Smooth muscle cell (in vitro differentiated cells): ENCODE measurements at regions not wholly inside any gene's neighbourhood (a gene's known extent, or its start where the extent isn't known, plus 50 kb on each side); places are given as distances from the start of the nearest gene placed in this dataset.

Experiments used
- DNase-seq: peaks from one replicate; lab custom pipeline; 2025; ENCODE audit not compliant: unreplicated experiment; lab: John Stamatoyannopoulos, UW
- H2AFZ ChIP-seq: fragments of 200-600 bp; sonication (generic); 2 replicates; pipeline ENCODE4 v1.6.0; 2016; ENCODE audit warnings: antibody characterized with exemption, low read depth, mild to moderate bottlenecking
- H3F3A ChIP-seq: fragments of 200-600 bp; sonication (generic); 2 replicates; pipeline ENCODE4 v1.6.0; 2017; ENCODE audit warnings: antibody characterized with exemption, low read depth
- H3K27ac ChIP-seq: fragments of 200-600 bp; sonication (generic); 2 replicates; pipeline ENCODE4 v1.5.1; 2016; ENCODE audit warnings: low read depth, mild to moderate bottlenecking
- H3K27me3 ChIP-seq: fragments of 200-600 bp; sonication (generic); 2 replicates; pipeline ENCODE4 v1.6.1; 2016; ENCODE audit warnings: low read depth, mild to moderate bottlenecking
- H3K36me3 ChIP-seq: fragments of 200-600 bp; sonication (generic); 2 replicates; pipeline ENCODE4 v1.5.1; 2016; ENCODE audit warnings: low read depth
- H3K4me1 ChIP-seq: fragments of 200-600 bp; sonication (generic); 2 replicates; pipeline ENCODE4 v1.5.1; 2016; ENCODE audit warnings: low read depth
- H3K4me2 ChIP-seq: fragments of 200-600 bp; sonication (generic); 2 replicates; pipeline ENCODE4 v1.6.0; 2016; ENCODE audit warnings: mild to moderate bottlenecking
- H3K4me3 ChIP-seq: fragments of 200-600 bp; sonication (generic); 2 replicates; pipeline ENCODE4 v1.5.1; 2016; ENCODE audit warnings: mild to moderate bottlenecking
- H3K79me2 ChIP-seq: fragments of 200-600 bp; sonication (generic); 2 replicates; pipeline ENCODE4 v1.6.0; 2016; ENCODE audit warnings: low read depth, mild to moderate bottlenecking
- H3K9ac ChIP-seq: fragments of 200-600 bp; sonication (generic); 2 replicates; pipeline ENCODE4 v1.6.0; 2016; ENCODE audit warnings: low read depth
- H3K9me3 ChIP-seq: fragments of 200-600 bp; sonication (generic); replicated peaks from 2 replicates; pipeline ENCODE4 v1.5.1; 2016; ENCODE audit warnings: low read depth
- H4K20me1 ChIP-seq: fragments of 200-600 bp; sonication (generic); 2 replicates; pipeline ENCODE4 v1.6.0; 2016; ENCODE audit warnings: low read depth
- CTCF ChIP-seq: fragments of 200-600 bp; sonication (generic); IDR thresholded peaks from 2 replicates; pipeline ENCODE4 v1.5.1; 2017; ENCODE audit warnings: borderline replicate concordance, mild to moderate bottlenecking, antibody characterized with exemption; ENCODE audit not compliant: insufficient read depth, poor library complexity, severe bottlenecking
- WGBS: methylation state at CpG from one replicate; pipeline ENCODE4 v1.1.7; 2016; ENCODE audit warnings: low lambda C conversion rate; 5-methylcytosine and 5-hydroxymethylcytosine counted together

- Histone ChIP-seq H3K27ac (no peak overlapping the region), H3K4me2 (no peak overlapping the region), H3K4me1 (no peaks in the 10 kb centered on the region), H3K27me3 (no peaks in the 10 kb centered on the region), H3K9ac (no peak overlapping the region), H2AFZ (no peak overlapping the region), H4K20me1 (no peaks in the 10 kb centered on the region), H3K4me3 (no peak overlapping the region), H3K79me2 (no peaks in the 10 kb centered on the region), H3K36me3 (no peaks in the 10 kb centered on the region), H3F3A (no peaks in the 10 kb centered on the region), H3K9me3 (no peaks in the 10 kb centered on the region)
- no peak for DNase-seq
- no peak for TF ChIP-seq CTCF
- 87% methylated on average over 2 of the region's 2 CpGs for WGBS
Observed at GRCh38 chr13:83722443-83722842, 159.8 kb downstream of the SLITRK1 start.

GRCh38 chr13:83716121-83716520 is 166.2 kb downstream of the SLITRK1 start:
- Histone ChIP-seq H3K4me3 (no peak overlapping the region), H4K20me1 (no peaks in the 10 kb centered on the region), H3K9me3 (no peaks in the 10 kb centered on the region), H3K36me3 (no peaks in the 10 kb centered on the region), H3K9ac (no peak overlapping the region), H3K4me2 (no peak overlapping the region), H2AFZ (no peak overlapping the region), H3K4me1 (no peaks in the 10 kb centered on the region), H3K79me2 (no peaks in the 10 kb centered on the region), H3K27me3 (no peaks in the 10 kb centered on the region), H3F3A (no peaks in the 10 kb centered on the region), H3K27ac (no peak overlapping the region)
- 74% methylated on average over 6 of the region's 6 CpGs for WGBS
- TF ChIP-seq CTCF, result no peak
- no peak for DNase-seq

GRCh38 chr13:83714236-83714635 is 168.0 kb downstream of the SLITRK1 start:
- no peak for TF ChIP-seq CTCF
- WGBS, result 94% methylated on average over 1 of the region's 1 CpG
- H2AFZ ChIP-seq, result no peak overlapping the region

GRCh38 chr13:83710133-83710515 is 172.2 kb downstream of the SLITRK1 start:
- Histone ChIP-seq H3K4me3 (no peak overlapping the region), H3K27ac (no peak overlapping the region), H3F3A (no peaks in the 10 kb centered on the region), H4K20me1 (no peaks in the 10 kb centered on the region), H3K4me1 (no peaks in the 10 kb centered on the region), H3K36me3 (no peaks in the 10 kb centered on the region), H3K79me2 (no peaks in the 10 kb centered on the region), H2AFZ (no peak overlapping the region), H3K27me3 (no peaks in the 10 kb centered on the region), H3K9ac (no peak overlapping the region), H3K4me2 (no peak overlapping the region), H3K9me3 (no peaks in the 10 kb centered on the region)
- no peak for DNase-seq
- no peak for TF ChIP-seq CTCF

More at GRCh38 chr13:83714236-83714635, 168.0 kb downstream of the SLITRK1 start:
- Histone ChIP-seq H3K27ac (no peak overlapping the region), H4K20me1 (no peaks in the 10 kb centered on the region), H3K4me2 (no peak overlapping the region), H3K27me3 (no peaks in the 10 kb centered on the region), H3K36me3 (no peaks in the 10 kb centered on the region), H3K9ac (no peak overlapping the region), H3K4me3 (no peak overlapping the region), H3K79me2 (no peaks in the 10 kb centered on the region), H3F3A (no peaks in the 10 kb centered on the region), H3K4me1 (no peaks in the 10 kb centered on the region), H3K9me3 (no peaks in the 10 kb centered on the region)
- DNase-seq, result no peak
